CD4-positive, alpha-beta T cell treated with Interleukin-6 at 100 ng/mL for 8 hours (primary cell): ENCODE measurements at regions not wholly inside any gene's neighbourhood (a gene's known extent, or its start where the extent isn't known, plus 50 kb on each side); places are given as distances from the start of the nearest gene placed in this dataset.
"Not testable (repeated sequence)": the region's sequence is repeated elsewhere in the genome, so short reads cannot be mapped to it uniquely, and the experiment has no call there.

Experiments
- DNase-seq: peaks from one replicate; pipeline ENCODE4 v3.0.0-alpha.2; 2020; ENCODE audit warnings: mixed read lengths, low spot score

DNA sequence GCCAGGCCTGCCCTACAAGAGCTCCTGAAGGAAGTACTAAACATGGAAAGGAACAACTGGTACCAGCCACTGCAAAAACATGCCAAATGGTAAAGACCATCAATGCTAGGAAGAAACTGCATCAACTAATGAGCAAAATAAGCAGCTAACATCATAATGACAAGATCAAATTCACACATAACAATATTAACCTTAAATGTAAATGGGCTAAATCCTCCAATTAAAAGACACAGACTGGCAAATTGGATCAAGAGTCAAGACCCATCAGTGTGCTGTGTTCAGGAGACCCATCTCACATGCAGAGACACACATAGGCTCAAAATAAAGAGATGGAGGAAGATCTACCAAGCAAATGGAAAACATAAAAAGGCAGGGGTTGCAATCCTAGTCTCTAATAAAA is 119.0 kb upstream of the CARMIL1 start:
- not testable (repeated sequence) for DNase-seq

DNA sequence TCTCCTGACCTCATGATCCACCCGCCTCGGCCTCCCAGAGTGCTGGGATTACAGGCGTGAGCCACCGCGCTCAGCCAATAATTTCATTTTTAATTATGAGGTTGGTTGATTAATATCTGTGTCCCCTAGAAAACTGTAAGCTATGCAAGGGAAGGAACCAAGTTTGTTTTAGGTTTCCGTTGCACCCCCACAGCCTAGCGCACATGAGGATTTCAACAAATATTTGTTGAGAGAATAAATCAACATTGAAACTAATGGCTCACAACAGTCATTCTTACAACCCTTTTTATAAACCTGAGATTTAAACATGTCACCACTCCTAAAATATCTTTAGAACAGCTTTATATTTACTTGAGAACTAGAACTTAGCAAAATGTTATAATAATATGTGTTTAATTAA is 114.0 kb upstream of the CARMIL1 start:
- no peak for DNase-seq

DNA sequence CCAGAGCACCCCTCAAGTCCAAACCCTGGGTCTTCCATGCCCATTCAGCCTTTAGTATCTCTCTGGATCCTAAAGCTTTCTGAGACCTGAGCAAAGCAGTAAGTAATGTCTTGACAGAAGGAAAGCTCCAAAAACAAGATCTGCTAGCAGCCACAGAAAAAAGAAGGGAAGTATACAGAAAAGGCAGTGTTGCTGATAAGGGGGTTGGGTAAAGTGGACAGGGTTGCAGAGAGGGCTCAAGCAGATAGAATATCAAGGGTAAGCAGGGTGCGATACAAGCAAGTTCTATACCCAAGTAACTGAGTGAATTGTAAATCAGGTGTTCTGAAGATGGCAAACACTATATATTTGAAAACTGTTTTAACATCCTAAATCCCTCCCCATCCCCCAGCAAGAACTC is 113.4 kb upstream of the CARMIL1 start:
- DNase-seq, result no peak

DNA sequence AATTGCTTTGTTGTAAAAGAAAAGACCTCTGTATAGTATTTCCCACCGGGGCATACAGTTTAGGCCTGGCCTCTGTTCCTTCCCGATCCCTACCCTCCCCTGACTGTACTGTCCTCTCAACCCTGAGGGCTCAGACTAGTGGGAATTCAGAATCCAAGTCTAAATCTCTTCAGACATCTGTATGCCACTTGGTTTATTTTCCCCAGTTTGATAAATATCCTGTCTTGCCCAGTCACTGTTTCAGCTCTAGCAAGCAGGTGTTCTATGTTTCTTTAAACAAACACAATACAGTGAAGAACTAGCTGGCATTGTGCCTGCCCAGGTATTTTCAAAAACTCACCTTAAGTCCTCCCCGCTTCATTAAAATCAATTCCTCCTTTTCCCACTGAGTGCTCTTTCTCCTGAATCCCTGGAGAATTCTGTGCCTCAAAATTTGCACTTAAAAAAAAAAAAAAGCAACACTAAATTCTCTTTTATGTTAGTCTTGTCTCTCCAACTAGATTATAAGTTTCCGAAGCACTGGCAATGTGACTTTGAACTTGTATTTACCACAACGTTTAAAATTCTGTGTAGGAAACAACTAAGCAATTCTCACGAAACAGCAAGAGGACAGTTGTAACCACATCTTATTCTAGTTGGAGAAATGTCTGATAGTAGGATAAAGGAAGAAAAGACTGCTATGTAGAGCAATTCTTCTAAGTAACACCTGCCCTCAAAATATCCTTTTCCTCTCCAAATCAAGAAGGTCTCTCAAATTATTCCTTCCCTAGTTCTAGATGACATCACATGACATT is 112.0 kb upstream of the CARMIL1 start:
- no peak for DNase-seq

DNA sequence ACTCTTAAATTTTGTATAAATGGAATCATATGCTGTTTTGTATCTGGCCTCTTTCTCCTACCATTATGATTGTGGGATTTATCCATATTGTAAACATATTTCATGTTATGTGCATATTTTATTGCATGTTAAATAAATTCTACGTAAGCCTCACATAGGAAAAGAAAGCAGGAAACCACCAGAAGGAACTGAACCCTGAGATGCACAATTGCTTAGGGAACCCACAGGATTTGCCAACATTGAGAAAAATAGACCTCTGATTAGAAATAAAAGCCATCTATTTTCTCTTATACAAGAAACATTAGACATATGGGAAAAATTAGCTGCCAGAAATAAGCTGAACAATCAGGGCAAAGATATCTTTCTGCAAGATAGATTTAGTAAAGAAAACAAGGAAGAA is 111.2 kb upstream of the CARMIL1 start:
- DNase-seq, result no peak

DNA sequence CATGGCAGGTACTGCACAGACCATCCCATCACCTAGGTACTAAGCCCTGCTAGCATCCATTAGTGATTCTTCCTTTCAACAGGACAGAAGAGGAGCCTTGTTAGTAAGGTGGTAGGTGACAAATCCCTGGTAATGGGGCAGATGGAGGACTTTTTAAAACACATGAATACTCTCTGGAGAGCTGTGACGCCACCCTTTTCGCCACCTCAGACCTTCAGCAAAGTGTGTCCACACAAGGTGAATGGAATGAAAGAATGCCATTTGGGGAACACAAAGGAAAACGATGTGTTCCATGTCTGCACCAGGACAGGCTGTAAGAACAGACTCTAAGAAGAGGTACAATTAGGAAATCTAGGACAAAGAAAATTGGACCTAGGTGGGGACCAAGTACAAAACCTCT is 110.5 kb upstream of the CARMIL1 start:
- DNase-seq, result no peak

DNA sequence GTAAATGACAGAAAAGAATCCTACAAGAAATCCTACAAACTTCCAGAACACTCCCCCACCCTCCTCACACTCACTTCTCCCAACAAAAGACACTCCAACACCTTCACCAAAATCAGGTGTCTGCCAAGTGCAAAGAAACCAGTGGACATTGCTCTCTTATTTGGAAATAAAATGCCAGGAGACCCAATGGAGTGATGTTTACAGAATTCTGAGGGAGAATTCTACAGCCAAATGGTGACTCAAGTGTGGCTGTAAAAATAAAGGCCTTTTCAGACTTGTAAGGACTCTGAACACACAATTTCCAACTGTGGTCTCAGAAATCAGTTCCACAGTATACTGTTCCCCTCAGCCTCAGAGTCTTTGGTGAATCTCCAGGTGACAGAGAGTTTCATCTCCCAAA is 109.6 kb upstream of the CARMIL1 start:
- no peak for DNase-seq

DNA sequence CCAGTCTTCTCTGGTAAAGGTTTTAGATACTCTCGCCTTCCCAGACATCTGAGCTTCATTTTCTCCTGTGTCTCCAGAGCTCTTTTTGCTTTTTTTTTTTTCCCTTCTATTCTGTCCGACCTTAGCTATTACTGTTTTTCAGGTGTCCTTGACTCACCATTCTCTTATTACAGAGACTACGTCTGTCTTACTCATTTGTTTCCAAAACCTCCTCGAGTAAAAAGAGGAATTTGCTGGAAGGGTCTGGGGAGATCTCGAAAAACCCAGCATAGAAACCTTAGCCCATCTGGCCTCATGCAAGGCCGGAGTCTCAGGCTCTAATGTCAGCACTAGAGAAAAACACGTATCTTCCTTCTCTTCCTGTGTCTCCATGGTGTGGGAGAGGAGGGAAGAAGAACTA is 109.2 kb upstream of the CARMIL1 start:
- DNase-seq, result no peak

DNA sequence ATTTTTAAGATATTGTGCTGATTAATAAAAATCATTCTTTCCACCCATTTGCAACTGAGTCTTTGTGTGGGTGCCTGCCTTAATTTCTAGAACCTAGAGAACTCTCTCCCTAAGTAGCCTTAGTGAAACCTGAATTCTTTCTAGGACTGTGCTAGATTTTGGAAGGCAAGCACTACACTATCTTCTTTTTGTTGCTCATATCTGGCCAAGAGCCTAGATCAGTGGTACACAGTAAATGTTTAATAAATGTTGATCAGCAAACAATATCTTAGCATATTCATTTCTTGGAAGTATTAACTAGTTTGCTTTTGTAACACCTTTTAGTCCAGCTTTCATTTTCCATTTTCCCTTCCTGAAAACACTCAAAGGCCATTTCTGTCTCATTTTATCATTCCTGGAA is 108.5 kb upstream of the CARMIL1 start:
- DNase-seq, result no peak

DNA sequence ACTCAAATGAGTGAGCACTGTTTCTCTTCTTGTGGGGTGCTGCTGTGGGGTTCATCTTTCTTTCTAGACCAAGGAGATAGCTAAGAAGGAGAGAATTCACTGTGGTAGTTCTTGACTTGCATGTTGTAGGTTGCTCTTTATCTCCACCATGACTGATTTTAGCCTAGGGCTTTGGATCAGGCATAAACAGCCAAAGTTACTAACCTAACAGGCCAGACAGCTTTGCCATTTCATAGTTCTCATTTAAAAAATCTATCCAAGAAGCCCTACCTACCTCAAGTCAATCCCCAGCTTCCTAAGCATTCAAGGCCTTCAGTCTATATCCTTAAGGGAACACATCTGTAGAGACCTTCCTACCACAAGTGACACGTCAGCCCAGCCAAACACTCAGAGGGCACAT is 107.9 kb upstream of the CARMIL1 start:
- no peak for DNase-seq

DNA sequence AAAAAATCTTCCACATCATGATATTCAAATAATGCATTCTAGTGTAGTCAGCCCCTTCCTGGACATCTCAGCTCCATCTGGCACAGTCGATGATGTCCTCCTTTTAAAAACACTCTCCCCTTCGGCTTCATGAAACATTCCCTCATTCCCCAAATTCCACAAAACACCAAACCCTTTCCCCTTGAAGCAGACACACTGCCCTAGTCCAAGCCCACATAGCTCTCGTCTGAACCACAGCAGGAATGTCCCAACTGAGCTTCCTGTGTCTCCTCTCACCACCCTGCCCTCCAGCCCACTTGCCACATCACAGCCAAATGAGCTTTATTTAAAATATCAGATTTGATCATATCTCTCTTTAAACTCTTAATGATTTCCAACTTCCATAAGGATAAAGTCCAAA is 106.4 kb upstream of the CARMIL1 start:
- DNase-seq, result no peak

DNA sequence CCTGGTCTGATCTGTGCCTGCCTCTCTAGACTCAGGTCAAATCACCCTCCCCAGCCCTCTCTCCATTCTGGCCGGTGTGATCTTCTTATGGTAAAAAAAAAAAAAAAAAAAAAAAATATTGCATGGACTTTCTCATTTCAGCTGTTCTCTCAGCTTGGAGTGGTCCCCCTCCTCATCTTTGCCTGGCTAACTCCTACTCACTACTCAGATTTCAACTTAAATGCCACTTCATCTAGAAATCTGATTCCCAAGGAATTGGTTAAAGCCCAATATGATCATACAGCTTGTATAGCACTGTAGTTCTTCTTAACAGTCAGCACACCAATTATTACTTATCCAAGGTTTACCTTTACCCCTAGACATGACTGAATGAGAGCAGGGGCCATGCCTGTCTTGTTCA is 105.9 kb upstream of the CARMIL1 start:
- DNase-seq, result no peak

DNA sequence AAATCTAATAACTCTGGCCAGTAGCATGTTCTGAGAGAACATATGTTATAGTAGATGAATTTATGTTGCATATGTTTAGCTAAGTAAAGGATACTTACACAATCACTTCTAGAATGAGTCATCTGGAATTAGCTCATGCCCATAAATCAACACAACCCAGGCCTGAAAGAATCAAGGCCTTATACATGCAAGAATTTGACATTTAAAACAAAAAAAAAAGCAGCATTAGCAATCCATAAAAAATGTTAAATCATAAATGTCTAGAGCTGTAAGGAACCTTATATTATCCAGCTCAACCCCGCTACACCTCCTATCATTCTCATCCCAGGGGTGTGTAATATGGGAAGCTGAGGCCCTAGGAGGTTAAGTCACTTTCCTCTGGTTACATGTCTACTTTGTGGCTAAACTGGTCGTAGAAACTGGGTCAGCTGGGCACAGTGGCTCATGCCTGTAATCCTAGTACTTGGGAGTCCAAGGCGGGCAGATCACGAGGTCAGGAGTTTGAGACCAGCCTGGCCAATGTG is 105.2 kb upstream of the CARMIL1 start:
- DNase-seq, result no peak

DNA sequence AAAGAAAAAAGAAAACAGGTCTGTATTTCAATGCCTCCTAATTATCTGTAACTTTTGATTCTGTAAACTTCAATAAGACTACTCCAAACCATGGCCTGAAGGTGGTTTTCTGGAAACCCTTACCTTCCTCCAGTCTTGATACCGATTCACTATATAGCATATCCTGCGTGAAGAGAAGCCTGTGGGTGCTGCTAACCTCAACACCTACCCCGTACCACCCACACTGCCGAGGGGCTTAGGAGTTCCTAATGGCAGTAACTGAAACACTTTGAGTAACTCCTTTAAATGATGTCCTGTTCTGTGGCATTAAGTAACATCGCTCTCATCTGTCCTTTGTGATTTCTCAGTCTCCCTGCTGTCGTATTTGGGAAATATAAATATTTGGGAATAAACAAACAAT is 104.5 kb upstream of the CARMIL1 start:
- DNase-seq, result no peak

DNA sequence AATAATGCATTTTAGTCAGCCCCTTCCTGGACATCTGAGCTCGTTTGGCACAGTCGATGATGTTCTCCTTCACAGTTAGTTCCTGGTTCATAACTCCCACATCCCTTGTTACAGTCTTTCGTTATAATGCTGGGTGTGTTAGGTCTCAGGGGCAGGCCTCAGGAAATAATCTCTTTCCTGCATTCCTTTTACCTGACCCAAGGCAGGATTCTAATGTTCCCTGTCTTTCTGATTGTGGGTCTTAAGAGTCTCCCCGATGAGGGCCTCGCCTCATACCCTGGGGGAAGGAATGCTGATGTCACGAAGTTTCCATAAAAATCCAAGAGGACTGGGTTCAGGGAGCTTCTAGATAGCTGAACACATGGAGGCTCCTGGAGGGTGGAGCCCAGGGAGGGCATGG is 104.0 kb upstream of the CARMIL1 start:
- no peak for DNase-seq

DNA sequence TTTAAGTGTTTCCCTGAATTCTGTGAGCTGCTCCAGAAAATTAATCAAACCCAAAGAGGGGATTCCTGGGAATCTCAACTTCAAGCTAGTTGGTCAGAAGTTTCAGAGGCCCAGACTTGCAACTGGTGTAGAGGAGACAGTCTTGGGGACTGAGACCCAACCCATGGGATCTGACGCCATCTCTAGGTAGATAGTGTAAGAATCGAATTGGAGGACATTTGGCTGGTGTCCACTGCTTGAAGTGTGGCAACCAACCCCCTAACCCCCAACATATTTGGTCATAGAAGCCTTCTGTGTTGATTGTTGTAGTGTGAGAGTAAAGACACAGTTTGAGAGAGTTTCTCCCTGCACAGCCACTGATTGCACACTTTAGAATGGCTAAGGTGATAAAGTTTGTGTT is 103.5 kb upstream of the CARMIL1 start:
- no peak for DNase-seq

DNA sequence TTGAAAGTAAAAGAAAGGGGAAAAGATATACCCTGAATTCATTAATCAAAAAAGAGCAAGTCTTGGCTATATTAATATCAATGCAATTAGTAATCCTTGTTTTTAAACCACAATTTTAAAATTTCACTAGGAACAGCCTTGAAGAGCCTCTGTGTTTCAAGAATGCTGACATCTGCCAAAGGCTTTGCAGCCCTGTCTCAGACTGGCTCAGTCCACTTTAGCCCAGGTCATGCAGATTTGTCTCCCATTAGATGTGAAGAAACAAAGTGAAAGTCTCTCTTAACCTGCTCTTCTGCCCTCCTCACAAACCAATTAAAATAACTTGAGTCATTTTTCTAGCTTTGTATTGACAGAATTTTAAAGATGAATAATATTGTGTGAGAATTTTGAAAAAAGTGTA is 102.7 kb upstream of the CARMIL1 start:
- no peak for DNase-seq

DNA sequence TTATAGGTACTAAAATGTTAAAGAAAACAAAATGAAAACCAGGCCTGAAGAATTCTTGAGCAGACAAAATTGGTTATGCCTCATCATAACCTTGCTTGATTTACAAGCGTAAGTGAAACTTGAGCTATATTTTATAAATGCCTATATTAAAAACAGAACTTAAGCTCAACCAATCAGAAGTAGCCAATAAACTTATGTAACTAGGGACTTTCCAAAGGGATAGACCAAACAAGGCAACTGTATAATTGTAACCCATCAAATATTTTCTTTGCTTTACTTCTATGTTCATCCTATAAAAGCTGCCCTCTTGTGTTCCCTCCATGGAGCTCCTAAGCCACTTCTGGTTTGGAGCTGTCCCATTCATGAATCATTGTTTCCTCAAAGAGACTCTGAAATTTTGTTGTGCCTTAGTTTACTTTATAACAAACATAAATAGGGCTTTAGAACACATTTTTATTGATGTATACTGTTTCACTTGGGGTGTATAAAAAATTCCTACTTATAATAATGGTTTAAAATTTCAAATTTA is 101.6 kb upstream of the CARMIL1 start:
- no peak for DNase-seq

DNA sequence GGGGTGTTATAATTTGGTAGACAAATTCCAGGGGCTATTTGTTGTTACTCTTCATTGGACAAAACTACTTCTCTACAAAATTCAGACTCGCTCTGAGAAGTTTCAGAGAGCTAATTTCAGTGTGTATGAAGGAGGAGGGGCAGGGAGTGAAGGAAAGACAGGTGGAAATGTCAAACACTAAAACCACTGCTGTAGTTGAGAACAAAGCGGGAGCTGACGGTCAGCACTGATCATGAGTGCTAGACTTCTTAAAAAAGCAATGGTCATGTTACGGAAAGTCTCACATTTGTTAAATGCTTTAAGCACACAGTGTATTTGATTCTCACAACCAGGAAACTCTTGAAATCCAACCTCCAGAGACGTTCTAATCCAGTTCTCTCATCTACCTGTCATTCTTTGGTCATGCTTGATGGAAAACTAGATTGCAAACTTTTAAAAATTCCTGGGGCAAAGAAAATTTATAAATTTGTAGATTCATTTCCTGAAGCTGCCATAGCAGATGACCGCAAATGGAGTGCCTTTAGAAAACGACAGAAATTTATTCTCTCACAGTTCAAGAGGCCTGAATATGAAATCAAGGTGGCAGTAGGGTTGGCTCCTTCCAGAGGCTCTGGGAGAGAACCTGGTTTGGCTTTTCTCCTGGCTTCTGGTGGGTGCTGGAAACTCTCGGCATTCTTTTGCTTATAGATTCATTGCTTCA is 100.7 kb upstream of the CARMIL1 start:
- no peak for DNase-seq

DNA sequence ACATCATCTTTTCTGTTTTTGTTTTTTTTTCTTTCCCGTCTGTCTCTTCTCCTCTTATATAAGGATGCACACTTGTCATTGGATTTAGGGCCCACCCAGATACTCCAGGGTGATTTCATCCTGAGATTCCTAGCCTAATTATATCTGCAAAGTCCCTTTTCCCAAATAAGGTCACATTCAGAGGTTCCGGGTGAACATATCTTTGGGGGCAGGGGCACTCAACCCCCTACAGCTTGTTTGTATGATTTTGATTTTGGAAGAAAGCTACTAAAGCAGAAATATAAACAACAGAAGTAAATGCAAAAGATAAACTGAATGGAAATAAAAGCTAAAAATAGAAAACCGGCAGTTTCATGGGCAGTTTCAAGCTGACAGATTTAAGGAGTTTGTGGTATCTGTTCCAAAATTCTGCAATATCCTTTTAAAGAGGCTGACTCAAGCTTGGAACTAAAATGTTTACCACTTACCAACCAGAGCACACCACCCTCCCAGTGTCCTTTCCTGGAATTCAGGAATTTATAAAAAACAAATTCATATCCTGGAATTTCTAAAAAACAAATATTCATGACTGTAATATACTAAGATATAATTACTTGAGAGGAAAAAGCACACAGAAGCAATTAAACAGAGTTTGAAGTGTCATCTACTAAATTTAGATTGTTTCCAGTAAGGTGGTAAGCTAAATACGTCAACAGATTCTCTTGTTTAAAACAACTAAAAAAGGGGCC is 100.0 kb upstream of the CARMIL1 start:
- DNase-seq, result no peak

DNA sequence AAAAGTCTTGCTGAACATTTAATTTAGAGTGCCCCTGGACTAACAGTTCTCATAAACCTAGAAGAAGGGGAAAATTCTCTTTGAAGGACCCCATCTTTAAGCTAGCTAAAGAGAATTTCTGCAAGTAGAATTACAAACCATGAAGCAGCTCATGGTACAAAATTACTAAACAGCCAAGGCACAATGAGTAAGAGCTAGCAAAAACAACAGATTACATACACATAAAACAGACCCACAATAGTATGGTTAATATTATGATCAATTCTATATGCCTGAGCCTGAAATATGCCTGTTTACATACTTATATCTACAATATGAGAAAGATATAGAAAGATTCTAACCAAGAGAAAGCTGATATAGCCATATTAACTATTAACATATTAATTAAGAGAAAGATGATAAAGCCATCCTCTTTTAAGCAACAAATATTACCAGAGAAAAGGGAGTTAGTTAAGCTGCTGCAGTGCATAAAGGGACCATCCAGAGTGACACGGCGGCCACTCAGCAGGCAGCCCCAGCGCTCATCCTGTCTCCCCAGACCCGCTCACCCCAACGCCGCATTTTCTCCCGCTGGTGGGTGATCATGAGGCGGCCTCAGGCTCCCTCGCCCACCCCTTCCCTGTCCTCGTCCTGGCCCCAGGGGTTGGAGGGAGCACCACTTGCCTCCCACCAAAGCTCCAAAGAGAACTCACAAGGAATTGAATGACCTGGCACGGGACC is 98.4 kb upstream of the CARMIL1 start:
- no peak for DNase-seq

DNA sequence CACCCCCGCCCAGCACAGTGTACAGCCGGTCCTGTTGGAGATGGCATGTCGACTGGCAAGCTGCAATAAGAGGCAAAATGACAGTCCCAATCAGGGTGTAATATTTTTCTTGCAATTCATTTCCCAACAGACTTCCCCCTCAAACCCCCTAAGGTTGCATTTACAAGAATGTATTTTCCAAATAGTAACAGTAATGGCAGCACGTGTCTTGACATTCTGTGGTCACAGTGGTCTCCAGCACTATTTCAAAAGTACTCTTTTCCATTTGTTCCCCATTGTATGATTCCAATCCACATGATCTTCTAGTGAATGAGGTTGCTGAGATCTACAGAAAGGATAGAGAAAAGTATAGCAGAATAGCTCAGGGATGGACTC is 97.8 kb upstream of the CARMIL1 start:
- no peak for DNase-seq
